NOMO-1 treated with DMSO at 0.1 percent for 48 hours (cell line): ENCODE measurements at regions not wholly inside any gene's neighbourhood (a gene's known extent, or its start where the extent isn't known, plus 50 kb on each side); places are given as distances from the start of the nearest gene placed in this dataset.
A peak's percentile ranks its signal among the peaks of the same experiment; 100 is the strongest.

Source experiments
- DNase-seq: peaks from one replicate; lab custom pipeline; 2025; ENCODE audit not compliant: unreplicated experiment; lab: John Stamatoyannopoulos, UW

DNA sequence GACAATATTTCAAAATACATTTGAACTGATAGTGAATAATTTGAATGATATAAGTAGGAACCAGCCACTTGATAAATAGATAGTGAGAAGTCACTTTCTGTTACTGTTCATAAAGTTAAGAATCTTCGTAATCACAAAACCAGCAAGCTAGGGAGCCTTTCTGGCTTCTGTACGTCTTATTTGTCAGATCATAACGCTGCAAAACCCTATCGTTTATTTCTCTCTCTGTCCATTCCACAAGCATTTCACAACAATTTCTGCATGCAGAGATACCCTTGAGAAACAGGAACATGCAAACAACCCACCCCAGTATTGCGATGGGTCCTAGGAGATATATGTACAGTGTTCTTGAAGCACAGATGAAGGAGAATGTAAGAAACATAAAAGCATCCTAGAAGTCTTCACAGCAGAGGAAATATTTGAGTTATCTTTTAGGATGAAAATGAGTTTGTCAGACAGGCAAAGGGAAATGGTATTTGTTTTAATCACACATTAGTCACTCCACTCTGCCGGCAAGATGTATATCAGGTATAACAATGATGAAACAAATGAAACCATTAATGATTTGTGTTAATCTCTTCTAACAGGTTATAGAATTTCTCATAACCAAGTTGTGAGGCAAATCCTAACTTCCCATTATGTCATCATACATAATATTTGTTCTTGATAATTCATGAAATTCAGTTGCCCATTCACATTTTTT, 668.7 kb upstream of the FTMT start:
- peak; percentile 51 for DNase-seq

DNA sequence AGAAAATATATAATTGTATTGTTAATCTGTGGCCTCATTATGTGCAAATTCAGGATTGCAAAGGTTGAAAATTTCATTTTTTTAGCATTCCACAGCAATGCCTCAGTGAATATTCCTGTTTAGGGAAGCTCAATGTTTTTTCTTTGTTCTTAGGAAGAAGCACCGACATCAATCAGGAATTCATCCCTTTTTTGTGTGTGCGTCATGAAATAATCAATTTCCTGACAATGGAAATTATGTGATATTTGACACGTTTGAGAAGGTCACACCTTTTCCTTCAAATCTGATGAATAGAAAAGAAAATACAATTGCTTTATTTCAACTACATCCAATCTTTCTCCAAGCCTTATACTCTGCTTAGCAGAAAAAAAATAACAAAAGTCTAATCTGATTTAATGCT, 662.8 kb upstream of the FTMT start:
- no peak for DNase-seq

DNA sequence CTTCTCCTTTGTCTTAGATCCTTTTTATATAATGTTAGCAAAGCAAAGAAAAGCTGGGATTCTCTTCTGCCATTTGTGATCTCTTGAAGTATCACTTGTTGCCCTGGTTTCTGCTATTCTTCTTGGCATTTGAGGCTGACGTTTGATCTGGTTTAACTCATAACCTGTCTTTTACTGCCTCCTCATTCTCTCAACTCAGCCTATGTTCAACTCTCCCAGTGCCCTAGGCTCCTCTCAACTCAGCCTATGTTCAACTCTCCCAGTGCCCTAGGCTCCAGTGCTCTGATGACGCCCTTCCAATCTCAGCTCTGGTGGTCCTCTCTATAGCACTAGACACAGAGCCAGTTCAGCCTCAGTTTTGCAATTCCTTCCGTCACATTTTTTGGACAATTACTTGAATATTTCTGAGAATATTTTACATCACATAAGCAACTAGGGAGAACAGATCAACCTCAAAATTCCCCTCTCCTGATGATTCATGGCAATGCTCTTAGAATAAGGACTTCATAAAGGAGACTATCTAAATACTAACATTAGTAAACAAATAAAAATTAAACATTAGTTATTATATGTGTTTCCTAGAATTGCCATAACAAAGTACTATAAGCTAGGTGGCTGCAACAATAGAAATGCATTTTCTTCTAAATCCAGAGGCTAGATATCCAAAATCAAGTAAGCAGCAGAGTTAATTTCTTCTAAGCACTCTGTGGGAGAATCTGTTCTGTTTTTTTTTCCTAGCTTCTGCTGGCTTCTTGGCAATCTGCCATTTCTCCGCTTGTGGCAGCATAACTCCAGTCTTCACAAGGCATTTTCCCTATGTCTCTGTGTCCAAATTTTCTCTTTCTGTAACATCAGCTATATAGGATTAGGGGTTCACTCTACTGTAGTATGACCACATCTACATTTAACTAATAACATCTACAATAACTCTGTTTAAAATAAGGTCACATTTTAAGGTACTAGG, 662.1 kb upstream of the FTMT start:
- no peak for DNase-seq

DNA sequence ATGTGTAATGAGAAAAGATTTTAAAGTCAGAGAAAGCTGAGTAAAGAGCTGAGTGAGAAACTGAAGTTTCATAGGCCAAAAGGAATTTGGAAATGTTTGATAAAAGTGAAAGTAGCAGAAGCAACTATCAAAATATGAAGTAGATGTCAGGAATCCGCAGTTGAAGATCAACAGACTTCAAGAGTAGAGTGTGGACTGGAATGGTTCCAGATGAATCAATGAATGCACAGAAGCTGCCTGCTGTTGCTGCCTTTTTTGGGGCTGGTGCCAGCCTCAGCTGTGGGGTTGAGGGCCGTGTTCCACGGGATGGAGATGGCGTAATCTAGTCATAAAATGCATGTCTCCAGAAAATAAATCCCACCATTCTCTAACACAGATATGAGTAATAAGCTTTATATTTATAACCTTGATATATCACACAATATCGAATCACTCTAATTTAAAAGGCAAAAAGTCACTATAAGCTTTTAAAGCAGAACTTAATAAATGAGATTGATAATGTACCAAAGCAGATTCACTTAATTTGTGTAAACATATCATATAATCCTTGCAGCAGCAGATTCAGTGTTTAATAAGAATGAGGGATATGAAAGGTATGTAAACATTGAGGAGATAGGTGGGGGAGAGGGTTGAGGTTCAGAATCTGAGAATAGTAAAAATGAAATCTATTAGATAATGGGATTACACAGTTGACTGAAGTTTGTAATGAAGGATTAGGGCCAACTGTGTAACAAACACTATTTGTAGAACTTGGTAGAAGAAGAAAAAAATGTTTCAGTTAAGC, 652.3 kb upstream of the FTMT start:
- no peak for DNase-seq

DNA sequence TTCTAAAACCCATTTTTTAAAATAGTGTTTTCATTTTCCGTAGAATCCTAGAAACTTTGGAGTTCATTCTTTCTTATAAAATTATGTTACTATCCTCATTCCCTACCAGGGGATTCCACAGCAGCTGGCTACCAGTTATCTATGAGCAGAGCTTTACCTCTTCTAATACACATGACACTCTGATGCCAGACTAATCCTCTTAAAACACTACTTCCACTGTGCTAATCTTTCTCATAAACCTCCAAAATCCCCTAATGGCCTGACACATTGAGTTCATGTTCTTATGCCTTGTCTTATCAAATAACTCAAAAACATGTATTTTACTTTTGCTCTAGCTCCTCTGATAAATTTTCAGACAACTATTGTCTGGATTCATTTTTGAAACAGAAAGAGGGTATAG, 633.6 kb upstream of the FTMT start:
- DNase-seq: no peak

DNA sequence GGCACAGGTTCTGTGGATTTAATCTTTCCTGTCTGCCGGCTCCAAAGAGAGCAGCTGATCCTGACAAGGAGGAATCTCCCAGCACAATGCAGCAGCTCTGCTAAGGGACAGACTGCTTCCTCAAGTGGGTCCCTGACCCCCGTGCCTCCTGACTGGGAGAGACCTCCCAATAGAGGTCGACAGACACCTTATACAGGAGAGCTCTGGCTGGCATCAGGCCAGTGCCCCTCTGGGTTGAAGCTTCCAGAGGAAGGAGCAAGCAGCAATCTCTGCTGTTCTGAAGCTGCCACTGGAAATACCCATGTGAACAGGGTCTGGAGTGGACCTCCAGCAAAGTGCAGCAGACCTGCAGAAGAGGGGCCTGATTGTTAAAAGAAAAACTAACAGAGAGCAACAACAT, 630.2 kb upstream of the FTMT start:
- no peak for DNase-seq

DNA sequence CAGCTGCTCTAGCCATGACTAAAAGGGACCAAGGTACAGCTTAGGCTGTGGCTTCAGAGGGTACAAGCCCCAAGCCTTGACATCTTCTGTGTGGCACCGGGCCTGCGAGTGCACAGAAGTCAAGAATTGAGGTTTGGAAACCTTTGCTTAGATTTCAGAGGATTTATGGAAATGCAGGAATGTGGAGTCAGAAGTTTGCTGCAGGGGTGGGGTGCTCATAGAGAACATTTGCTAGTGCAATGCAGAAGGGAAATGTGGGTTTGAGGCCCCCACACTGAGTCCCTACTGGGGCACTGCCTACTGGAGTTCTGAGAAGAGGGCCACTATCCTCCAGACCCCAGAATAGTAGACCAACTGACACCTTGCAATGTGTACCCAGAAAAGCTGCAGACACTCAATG, 624.9 kb upstream of the FTMT start:
- no peak for DNase-seq

DNA sequence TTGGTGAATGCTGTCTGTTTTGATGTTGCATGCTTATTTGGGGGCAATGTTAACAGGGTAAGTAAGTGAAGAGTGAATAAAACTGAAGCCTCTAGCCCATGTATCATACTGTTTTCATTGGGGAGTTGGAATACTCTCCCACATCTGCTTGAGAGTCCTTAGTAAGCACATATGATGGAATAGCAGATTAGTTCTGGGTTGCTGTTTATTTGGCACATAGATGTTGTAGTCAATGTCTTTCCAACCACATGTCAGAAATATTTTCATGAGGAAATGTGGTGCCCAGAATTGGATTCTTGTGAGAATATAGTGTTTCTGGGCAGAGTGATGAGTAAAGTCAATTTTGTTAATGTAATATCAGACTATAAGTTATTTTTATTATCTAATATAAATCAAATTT, 611.7 kb upstream of the FTMT start:
- no peak for DNase-seq

DNA sequence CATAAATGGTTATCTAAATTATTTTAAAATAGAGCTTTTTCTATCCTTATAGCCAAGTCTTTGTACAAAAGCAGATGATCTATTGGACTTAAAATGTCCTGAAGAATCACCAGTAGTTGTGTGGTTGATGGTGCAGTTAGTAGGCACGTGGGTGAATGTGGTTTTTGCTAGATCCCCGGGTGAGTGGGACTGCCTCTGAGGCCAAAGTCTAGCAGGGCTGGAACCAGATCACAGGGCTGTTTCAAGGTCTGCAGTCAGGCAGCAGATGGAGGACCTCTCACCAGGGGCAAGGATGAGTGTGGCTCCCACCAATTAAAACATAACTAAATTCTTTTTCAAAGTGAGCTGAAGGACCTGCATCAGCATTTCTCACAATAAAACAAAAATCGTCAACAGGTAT, 604.7 kb upstream of the FTMT start:
- no peak for DNase-seq

DNA sequence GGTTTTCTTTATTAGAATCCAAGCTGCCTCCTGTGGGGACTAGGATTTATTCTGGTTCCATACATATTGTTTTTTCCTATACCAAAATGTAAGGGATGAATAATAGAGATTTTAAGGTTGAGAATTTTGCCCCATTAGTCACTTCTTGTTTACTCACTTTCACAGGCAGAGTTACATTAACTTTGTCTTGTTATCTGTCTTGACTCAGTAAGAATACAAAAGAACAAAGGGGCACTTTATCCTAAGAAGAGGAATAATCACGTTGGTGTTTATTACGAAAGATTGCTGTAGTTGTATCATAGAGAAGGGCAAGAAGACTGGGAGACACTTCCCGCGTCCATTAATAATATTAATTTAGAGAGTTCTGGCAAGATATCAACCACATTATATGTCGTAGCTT, 599.7 kb upstream of the FTMT start:
- no peak for DNase-seq

DNA sequence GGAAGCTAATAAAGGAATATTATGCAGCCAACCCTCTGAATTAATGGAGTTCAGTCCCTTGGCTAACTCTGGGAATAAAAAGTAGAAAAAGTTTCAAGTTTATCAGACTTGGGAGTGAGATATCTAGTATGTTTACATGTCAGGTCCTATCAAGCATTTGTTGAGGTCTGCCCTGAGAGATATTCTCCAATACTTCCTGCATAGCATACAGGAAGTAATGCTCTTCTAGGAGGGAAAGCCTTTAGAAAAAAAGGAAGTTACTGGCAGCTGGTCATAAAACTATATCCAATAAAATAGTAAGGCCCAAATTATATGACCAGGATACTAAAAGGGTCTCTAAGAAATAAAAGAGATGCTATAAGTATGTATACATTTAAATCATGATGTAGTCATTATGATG, 594.1 kb upstream of the FTMT start:
- peak; percentile 59 for DNase-seq

DNA sequence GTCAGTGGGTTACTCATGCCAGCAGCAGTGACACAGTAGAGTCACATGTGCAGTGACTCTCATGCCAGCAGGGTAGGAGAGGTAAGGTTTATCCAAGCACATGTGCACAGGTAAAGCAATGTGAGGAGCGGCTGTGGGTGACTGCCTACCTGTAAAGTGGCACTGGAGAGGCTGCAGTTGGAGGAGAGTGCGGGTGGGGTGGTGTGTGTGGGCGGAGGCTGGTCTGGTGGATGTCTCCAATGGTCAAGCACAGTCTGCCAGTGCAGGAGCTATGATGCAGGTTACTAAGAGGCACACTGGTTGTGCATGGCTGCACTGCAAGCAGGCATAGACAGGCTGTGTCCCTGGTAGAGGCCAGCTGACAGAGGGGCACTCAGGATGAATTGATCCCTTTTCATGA, 588.2 kb upstream of the FTMT start:
- DNase-seq: no peak

DNA sequence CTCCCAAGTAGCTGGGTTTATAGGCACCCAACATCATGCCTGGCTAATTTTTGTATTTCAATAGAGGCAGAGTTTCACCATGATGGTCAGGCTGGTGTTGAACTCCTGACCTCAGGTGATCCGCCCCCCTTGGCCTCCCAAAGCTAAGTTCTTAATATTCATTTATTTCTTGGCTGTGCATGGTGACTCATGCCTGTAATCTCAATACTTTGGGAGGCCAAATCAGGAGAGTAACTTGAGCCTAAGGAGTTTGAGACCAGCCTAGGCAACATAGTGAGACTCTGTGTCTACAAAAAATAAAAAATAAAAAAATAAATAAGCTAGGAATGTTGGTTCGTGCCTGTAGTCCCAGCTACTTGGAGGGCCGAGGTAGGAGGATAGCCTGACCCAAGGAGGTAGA, 587.1 kb upstream of the FTMT start:
- DNase-seq: no peak

DNA sequence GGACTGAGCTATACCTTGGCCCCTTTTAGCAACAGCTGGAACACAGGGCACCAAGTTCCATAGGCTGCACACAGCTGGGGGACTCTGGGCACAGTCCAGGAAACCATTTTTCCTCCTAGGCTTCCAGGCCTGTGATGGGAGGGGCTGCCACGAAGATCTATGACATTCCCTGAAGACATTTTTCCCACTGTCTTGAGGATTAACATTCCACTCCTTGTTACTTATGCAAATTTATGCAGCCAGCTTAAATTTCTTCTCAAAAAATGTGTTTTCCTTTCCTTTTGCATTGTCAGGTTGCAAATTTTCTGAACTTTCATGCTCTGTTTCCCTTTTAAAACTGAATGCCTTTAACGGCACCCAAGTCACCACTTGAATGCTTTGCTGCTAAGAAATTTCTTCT, 580.1 kb upstream of the FTMT start:
- no peak for DNase-seq

DNA sequence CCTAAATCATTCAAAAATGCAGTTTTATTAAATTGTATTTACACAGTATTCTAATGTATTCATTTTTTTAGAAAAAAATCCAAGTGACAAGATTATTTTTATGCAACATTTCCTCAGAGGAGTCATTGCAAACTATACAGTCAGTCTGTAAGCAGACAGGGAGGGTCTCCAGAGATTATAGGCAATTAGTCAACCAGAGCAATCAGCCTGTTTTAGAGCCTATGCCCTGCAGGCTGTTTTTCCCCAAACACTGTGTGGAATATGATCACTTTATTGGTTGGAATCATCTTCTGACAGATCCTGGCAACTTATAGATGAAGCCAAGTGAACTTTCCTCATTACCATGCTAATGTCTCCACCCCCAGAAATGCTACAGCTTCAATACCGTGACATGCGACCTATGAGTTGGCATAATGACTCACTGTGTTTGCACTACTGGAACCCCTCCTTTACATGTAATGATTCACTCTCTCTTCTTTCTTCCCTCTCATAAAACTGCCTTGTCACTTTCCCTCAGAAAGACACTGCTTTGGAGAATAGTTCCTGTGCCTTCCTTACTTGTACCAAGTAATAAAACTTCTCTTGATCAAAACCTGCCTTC, 577.7 kb upstream of the FTMT start:
- peak; percentile 88 for DNase-seq

DNA sequence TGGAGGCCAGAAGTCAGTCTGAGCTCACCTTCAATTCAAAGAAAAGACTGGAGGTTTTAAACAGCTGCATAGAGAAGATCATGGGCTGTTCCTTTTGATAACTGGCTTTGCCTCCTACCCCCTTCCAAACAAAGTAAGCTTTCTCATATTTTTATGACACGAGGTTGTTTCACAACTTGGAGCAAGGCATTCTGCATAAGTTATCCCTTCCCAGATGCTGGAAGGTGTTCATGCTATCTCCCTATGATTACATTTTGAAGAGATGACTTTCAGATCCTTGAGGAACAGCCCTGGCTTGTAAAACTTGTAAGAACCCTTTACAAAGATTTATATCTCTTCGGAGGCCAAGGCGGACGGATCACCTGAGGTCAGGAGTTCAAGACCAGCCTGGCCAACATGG, 571.9 kb upstream of the FTMT start:
- DNase-seq: no peak

DNA sequence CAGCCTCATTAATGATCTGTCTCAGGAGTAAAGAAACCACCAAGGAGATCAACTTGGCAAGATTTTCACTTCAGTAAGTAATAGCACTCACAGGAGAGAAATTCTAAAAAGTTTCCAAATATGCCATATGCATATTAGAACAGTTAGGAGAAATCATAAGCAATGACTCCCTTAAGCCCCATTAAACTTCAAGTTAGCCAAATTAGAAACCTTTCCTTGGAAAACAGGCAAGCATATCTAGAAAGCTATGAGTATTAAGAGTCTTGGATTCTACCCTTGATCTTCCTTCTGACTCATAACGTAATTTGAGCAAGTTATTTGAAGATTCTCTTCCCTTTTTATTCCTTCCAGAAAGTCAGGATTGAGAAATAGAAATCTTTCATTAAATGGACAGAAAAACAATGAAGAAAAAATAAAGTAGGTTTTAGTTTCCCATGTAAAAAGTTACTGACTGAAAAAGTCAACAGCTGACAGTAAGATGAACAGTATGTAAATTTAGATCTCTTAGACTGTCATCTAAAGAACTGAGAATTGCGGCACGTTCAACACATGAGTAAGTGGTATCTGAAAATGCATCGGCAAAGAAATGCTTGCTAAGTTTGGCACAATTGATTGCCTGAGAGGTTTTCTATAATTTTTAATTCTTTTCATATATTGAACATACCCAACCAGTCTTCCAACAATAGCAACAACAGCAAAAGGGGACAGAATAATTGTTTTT, 565.7 kb upstream of the FTMT start:
- DNase-seq: peak; percentile 49

DNA sequence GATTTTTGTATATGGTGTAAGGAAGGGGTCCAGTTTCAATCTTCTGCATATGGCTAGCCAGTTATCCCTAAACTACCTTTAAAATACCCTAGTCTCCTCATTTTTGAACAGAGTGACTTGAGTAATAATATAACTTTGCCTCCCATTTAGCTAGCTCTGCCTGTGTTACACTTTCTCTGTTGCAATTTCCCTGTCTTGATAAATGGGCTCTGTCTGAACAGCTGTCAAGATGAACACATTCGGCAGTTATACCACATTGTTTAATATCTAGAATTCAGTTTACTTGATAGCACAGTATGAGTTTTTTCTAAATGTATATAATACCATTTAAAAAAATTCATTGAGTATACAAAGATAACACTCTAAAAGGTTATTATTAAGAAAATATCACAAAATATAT, 562.9 kb upstream of the FTMT start:
- DNase-seq: peak; percentile 68

DNA sequence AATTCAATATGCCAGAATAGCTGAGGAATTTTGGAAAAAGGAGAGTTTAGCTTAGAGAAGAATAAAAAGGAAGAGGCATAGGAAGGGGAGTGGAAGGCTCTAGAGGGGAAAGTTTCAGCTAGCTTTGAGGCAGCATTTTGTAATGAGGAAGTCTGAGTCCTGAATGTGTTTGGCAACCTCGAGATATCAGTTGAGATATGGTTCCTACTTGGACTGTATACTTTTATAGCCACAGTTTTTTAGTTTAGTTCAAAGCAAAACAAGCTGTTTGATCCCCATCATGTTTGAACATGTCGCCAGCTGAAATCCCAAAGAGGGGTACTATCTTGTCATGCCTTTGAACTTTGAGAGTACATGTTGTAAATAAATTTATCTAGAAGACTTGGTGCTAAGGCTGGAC, 559.0 kb upstream of the FTMT start:
- DNase-seq: peak; percentile 29

DNA sequence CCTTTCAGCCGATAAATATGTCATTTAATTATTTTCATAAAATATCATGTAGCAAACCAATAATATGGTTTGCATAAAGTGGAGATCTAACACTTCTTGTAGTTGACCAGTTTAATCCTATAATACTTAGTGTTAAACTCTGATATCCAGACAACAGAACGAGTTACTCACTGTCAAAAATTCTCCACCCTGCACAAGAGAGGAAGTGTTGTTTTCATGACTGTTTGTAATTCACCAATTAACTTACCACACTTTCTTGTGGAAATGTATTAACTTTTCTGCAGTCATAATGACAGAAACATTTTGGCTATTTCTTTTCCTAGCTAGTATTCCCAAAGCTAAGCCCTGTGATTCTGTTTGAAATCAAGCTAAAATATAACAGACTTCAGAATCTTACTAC, 555.3 kb upstream of the FTMT start:
- peak; percentile 65 for DNase-seq

DNA sequence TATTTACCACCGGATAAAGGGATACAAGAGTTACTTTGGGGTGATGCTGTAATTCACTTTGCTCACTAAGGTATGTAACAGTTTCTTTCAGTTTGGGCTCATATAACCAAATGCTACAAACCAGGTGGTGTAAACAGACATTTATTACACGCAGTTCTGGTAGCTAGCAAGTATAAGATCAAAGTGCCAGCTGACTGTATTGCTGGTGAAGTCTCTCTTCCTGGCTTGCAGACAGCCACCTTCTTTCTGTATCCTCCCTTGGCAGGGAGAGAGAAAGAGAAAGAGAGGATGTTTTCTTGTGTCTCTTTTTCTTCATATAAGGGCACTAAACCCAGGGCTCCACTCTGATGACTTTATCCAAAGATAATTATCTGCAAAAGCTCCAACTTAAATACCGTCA, 552.5 kb upstream of the FTMT start:
- no peak for DNase-seq
